ENCODE measurements at regions not wholly inside any gene's neighbourhood (a gene's known extent, or its start where the extent isn't known, plus 50 kb on each side); places are given as distances from the start of the nearest gene placed in this dataset.

DNA sequence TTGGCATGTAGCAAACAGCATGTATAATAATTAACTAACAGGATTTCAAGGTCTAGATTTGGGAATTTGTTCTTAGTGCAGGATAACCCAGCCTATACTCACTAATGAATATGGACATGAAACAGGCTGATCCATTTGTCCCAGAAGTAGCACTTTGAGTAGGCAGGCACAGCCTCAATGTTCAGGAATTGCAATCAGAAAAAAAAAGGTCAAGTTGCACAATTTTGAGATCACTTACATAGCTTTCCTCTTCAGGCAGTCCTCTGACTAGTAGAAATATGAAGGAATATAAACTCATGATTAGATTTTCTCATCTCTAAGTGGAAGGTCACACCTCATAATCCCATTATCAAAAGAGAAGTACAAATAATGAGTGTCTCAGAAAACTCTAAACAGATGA lies 921.4 kb upstream of the CELF2 start:
- DNase-seq (ENCODE audit: low read depth in 2 of 2): no peak

DNA sequence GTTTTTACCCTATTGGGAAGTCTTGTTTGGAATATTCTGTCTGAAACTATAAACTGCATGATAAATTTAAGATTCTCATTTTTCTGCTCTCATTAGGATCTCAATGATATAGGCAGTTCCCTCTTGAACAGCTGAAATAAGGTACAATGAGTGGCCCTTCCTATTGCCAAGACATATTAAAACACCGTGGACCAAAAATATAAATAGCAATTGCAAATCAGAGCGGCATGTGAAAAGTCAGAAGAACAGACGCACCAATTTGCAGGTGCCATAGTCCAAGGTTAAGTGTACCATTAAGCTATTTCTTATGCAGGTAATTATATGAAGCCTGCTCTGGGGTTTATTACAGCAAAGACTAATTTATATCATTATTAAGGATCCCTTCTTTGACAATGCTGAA lies 920.8 kb upstream of the CELF2 start:
- DNase-seq (ENCODE audit: low read depth in 2 of 2): no peak

DNA sequence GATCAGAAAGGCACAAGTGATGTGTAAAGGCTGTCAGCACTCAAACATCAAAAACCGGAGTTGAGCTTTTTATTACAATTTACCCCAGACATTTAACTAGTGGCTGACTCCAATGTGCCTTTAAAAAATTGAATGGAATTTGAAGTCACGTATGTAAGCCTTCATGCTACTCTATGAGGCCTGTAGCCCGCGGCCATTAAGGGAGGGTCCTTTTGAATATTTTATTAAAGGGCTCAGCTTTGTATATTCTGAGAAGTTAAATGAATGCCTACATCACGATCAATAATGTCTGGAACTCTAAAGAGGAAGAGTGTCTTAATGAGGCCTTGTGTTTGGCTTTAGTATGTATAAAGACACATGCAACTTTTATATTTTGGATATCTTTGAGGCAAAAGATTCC lies 916.6 kb upstream of the CELF2 start:
- no peak for DNase-seq (ENCODE audit: low read depth in 2 of 2)

DNA sequence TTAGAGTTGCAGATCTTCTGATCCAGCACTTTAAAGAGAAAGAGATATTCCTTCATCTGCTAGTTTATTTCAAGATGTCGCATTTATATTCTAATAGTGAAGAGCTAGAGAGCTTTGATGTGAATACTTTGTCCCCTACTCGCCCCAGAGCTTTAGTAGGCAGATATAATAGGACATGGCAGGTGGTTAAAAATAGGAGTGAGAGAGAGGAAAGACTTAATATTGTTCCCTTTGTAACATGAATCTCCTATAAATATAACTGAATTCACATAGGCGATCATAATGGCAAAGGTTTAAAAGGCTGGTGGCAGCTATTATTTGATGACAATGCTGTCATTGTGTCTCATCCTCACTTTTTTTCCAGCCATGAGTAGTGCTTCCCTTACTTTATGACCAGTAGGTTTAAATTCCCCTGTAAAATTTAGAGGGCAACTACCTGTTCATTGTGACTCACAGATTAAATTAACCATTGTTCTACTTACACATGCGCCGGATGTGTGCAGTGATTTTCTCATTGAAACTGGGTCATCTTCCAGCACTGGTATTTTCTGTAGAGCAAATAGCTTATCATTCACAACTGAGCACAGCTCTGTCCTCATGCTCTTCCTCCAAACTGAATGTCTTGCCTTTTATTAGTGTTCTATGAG lies 906.7 kb upstream of the CELF2 start:
- DNase-seq (ENCODE audit: low read depth in 2 of 2): no peak

DNA sequence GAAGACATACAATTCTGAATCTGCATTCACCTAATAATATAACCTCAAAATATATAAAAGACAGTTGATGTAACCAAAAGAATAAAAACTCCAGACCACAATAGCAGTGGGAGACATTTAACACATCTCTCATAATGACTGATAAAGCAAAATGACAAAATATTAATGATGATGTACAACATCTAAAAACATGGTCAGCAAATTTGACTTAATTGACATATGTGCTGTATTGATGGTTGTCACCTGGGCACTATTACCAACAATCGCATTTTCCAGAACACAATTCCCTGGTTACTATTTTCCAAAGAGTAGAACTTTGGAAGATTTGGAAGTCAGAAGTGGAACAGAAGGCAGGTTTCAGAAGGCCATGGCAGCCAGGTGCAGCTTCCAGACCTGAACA lies 899.5 kb upstream of the CELF2 start:
- DNase-seq (ENCODE audit: low read depth in 2 of 2): no peak

DNA sequence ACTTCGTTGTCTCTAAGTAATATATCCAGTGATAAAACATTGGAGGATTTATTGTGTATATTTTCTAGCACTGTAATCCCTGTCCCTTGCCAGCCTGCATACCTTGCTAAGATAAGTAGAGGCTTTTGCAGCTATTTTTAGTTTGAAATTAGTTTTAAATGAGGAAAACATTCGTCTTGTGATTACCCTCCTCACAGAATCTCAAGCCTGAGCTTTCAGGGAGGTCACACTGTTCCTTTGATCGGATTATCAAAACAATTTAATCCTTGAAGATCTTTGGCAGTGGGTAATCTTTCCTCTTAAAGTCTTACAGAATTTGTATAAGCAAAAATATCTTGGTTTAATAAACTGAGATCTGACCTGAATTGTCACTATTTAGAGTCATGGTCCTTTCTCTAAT lies 897.0 kb upstream of the CELF2 start:
- DNase-seq (ENCODE audit: low read depth in 2 of 2): no peak

DNA sequence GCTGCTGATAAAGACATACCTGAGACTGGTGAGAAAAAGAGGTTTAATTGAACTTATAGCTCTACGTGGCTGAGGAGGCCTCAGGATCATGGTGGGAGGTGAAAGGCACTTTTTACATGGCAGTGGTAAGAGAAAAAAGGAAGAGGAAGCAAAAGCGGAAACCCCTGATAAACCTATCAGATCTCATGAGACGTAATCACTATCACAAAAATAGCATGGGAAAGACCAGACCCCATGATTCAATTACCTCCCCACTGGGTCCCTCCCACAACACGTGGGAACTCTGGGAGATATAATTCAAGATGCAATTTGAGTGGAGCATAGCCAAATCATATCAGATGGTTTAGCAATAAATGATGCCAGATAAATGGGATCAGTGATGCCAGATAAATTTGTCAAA lies 892.0 kb upstream of the CELF2 start:
- DNase-seq (ENCODE audit: low read depth in 2 of 2): no peak

DNA sequence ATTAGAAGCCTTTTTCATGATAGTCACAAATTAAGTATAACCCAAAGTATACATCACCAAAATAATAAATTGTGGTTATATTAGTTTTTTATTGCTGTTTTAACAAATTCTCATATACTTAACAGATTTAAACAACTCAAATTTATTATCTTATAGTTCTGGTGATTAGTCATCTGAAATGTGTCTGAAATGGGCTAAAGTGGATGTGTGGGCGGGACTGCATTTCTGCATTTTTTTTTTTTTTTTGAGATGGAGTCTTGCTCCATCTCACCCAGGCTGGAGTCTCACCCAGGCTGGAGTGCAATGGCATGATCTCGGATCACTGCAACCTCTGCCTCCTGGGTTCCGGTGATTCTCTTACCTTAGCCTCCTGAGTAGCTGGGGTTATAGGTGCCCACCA lies 891.5 kb upstream of the CELF2 start:
- DNase-seq (ENCODE audit: low read depth in 2 of 2): no peak

DNA sequence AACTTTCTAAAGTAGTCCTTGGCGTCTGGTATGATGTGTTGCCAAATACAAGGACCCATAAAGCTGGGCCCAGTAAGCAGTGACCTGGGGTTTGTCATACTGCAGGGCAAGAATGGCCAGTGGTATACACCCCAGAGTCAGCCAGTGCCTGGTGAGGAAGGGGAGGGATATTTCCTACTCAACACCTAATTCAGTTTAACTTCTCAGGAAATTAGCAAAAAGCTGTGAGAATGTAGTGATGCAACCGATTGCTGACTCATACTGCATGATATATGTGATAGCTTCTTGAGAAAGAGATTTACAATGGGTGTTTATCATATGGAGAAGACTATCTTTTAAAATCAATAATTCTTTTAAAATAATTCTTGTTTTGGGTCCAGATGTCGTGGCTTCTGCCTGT lies 889.3 kb upstream of the CELF2 start:
- DNase-seq (ENCODE audit: low read depth in 2 of 2): no peak

DNA sequence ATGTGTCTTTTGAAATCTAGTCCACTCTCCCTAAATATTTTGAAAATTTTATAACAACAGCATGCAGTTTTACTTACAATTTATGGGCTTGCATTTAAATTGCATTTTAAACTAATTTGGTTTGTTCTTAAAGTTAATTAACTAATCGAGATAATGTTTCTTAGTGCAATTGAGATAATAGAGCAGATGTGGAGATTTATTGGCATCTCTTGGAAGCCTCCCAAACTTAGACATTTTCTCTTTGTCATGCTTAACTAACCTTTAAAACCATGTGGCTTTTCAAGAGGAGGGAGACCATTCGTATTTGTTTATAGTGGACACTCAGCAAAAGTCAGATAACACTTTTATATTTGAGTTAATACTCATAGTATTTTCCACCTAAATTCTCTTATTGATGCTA lies 887.0 kb upstream of the CELF2 start:
- no peak for DNase-seq (ENCODE audit: low read depth in 2 of 2)

DNA sequence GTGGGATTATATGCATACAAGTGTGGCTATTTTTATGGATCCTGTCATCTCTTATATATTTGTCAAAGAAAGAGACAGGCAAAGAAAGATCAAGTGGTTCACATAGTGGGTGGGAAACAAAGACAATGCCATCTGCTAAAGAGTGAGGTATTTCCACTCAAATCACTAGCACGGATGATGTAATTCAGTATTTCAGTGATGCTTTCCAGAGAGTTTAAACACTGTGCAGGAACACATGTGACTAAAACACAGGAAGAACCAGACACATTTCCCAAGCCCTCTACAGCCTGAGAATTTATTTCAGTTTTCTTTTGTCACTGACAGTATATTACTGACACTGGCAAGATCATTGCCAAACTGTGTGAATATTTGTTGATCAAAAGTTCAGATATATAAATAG lies 885.7 kb upstream of the CELF2 start:
- DNase-seq (ENCODE audit: low read depth in 2 of 2): no peak

DNA sequence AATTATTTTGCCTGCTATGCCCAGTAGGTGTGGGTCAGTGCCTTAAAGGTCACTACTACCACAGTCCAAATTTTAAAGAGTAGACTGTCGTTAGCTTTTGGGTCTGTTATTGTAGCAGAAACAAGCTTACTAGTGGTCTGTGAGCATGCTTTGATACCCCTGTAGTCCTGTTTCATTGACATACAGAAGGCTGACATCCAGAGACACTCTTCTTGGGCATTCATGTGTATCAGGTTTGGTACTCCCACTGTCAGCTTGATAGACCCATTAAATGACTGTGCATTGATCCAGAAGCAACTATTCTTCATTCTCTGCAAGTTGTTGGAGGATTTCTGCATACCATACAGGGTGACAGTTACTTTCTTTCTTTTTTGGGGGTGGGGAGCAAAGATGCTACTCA lies 884.4 kb upstream of the CELF2 start:
- no peak for DNase-seq (ENCODE audit: low read depth in 2 of 2)

DNA sequence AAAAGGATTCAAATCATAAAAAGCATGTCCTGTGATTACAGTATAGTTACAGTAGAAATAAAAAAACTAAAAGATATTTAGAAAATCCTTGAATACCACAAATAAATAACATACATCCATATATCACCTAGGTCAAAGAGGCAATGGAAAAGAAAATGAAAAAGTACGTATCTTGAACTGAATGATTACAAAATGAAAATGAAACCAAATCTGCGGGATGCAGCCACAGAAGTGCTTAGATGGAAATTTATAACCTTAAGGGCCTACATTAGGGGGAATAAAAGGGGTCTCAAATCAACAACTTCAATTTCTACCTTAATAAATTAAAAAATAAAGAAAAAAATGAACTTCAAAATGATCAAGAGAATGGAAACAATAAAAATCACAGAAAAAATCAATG lies 879.0 kb upstream of the CELF2 start:
- DNase-seq (ENCODE audit: low read depth in 2 of 2): no peak

DNA sequence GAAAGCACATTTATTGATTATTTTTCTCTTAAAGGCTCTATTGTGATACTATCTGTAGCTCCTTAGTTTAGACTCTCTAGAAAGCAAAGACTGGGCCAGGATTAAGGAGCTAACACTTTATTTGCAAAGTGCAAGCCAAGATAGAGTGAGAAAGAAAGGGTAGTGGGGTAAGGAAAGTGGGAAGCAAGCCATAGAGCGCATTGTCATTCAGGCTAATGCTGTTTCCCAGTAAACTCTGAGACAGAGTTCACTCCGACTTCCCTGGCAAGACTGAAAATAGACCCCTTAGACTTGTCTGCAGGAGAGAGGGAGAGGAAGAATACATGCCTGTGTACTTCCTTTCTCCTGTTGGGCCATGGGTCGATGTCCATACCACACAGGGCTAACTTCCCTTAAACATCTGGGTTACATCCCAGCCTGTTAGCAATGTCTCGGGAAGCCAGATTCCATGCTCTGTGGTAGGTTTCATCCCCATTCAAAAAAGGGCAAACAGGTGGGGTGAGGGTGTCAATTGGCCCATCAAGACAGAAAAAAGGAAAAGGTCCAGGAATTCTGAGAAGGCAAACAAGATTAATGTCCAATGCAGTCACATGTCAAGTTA lies 875.8 kb upstream of the CELF2 start:
- no peak for DNase-seq (ENCODE audit: low read depth in 2 of 2)

DNA sequence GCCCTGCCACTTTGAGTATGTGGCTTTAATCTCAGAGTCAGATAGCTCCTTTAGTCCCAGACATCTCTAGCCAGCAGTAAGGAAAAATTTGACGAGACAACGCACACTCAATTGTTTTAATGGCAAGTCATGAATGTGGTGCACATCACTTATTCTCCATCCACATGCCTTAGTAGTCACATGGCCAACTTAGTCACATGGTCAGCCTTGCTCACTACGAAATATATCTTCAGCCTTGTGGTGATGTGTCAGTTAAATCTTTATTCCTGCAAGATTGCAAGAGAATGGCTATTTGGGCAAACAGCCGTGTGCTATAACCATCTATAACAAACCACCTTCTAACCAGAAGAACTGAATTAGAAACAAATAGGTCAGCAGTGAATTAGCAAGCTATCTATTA lies 871.1 kb upstream of the CELF2 start:
- DNase-seq (ENCODE audit: low read depth in 2 of 2): no peak

DNA sequence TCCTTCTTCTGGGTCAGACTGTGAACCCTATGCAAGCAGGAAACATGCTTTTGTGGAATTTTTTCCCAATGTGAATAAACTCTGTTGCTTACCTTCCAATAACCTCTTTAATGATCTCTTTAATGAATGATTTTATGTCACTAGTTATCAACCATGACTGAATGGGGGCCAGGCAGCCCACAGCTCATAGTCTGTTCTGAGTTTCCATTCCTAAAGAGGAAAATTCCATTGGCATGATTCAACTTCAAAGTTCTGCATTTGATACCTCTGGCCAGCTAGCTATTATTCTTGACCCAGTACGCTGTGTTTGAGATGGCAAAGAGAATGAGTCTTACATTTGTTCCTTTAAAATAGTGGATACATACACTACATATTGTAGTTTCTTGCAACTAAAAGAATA lies 867.8 kb upstream of the CELF2 start:
- no peak for DNase-seq (ENCODE audit: low read depth in 2 of 2)

DNA sequence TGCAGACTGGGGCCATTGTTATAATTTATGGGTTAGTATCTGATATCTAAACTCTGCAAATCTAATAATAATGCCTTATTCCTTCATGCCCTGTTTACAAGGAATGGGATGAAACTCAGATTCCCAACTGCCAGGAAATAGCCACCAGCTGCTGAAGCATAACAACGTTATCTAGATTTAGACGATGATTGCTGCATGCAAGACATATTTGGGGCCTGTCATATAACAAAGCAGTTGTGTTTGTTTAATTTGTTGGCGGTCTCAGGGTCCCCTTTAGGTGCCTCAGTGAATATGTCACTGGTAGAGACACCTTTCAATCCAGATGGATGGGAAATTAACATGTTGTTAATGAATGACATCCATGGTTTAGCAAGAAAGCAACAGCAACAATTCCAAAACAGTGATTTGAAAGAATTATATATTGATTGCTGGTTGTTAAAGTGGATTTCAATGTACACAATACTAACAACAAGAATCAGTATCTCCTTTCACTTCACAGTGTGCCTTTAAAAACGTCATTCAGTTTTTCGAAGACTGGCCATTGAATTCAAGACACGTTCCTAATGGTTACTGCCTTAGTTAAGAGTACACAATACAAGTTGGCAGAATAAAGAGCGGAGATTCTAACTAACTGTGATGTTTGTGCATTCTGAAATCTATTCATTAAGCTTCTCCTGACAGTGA lies 860.6 kb upstream of the CELF2 start:
- no peak for DNase-seq (ENCODE audit: low read depth in 2 of 2)

DNA sequence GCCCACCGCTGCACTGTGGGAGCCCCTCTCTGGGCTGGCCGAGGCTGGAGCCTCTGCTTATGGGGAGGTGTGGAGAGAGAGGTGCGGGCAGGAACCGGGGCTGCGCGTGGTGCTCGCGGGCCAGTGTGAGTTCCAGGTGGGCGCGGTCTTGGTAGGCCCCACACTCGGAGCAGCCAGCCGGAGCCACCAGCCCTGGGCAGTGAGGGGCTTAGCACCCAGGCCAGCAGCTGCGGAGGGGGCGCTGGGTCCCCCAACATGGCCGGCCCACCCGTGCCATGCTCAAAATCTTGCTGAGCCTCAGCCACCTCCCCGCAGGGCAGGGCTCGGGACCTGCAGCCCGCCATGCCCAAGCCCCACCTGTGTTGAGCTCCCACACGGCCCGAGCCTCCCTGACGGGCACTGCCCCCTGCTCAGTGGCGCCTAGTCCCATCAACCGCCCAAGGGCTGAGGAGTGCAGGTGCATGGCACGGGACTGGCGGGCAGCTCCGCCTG lies 856.8 kb upstream of the CELF2 start:
- no peak for DNase-seq (ENCODE audit: low read depth in 2 of 2)

DNA sequence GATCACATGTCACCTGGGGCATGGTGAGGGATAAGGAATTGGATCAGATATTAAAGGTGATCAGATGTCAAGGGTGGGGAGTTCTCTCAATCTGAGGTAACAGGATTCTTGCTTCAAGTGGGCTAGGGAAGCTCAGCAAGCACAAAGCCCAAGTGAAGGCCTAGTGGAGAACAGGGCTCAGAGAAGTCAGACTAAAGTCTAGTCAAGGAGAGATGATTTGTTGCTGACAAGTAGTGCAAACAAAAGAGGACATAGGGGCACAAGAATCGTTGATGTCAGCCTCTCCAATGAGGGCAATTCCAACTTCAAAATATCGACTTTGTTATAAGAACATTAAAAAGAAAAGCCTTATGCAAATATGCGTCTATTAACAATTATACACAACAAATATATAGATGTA lies 852.8 kb upstream of the CELF2 start:
- no peak for DNase-seq (ENCODE audit: low read depth in 2 of 2)

DNA sequence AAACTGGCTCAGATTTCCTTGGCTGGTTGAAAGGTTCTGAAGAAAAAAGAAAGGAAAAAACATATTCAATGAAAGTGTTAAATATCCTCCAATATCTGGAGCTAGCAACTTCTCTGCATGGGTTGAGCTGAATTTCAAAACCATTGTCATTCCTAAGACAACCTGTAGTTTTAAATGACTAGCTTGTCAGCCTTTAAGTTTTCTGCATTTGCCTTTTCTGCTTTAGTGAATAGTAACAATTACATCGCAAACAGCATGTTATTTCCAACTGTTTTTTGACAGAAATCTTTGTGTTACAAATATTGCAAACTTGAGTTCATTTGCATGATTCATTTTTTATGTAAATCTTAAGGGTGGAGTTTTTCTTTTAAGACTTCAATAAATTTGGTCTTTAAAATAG lies 852.3 kb upstream of the CELF2 start:
- no peak for DNase-seq (ENCODE audit: low read depth in 2 of 2)

DNA sequence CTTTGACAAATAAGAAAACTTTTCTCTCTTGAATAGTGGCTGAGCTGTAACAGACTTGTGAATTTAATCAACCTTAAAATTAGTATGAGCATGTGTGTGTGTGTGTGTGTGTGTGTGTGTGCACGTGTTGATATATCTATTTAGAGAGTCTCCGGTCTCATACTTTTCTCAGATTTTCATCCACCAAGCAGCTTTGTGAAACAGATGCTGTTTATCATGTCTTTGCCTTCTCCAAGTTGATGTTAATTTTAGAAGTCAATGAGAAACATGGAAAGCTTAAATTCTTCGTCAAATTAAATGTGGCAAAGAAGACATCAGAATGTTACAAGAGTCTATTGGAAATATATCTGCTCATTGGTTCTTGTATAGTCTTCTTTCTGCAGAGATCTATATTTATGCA lies 839.2 kb upstream of the CELF2 start:
- DNase-seq (ENCODE audit: low read depth in 2 of 2): no peak

DNA sequence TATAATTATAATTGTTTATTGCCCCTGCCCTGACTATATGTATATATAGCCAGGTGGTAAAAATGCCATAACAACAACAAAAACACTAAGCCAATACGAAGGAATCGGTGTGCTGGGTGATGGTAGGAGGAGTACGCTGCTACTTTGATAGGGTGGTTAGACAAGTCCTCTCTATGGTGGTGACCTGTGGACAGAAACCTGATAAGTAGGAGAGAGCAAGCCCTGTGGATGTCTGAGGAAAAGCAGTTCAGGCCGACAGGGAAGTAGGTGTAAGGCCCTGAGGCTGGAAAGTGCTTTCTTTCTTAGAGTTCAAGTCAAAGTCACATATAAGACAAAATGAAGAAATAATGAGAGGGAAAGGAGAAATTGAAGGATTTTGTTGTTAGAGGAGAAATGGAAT lies 823.8 kb upstream of the CELF2 start:
- DNase-seq (ENCODE audit: low read depth in 2 of 2): no peak

DNA sequence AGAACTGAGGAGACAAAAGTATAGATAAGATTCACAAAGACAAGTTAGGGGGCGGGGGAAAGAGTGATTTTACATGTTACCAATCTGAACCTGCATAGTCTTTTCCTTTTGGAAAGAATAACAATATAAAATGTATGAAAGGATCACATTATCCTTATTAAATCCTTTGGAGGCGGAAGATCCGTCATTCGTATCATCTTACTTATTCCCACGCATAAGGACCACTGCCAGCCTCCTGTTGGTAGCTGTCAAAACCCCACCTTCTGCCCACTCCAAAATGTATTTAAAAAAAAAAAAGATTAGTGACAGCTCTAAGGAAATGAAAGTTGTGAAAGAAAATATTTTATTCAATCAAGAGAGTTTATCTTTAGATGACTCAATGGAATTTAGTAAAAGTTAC lies 821.0 kb upstream of the CELF2 start:
- no peak for DNase-seq (ENCODE audit: low read depth in 2 of 2)

DNA sequence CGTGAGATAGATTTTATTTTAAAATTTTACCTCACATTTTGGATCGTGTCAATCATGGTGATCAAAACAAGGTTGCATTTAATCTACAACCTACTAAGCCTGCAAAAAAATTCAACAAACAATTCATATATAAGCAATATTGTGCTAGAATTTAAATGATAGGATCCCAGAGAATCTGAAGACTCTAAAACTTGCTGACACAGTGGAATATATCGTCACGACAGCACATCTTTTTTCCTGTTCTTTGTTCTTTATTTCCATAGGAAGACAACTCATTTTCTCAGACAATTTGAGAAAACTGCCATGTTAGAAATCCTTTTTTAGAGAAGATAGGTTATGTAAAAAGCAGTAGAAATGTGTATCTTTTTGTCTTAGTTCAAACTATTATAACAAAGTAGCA lies 820.2 kb upstream of the CELF2 start:
- DNase-seq (ENCODE audit: low read depth in 2 of 2): no peak
